ENCODE measurements at regions not wholly inside any gene's neighbourhood (a gene's known extent, or its start where the extent isn't known, plus 50 kb on each side); places are given as distances from the start of the nearest gene placed in this dataset.

- 0% methylated on average over 4 of the region's 4 CpGs for WGBS (ENCODE audit: low lambda C conversion rate)
Measured at GRCh38 chr11:113547739-113548138, 72.5 kb upstream of the DRD2 start.

More at GRCh38 chr11:113547739-113548138, 72.5 kb upstream of the DRD2 start:
- FAIRE-seq (no peak), ATAC-seq (no peak), DNase-seq (ENCODE audit: low spot score) (no peak)
- BruUV-seq (replicated peaks), result no TSS peak
- Histone ChIP-seq H3K79me2 (ENCODE audit: insufficient read depth, low read length) (no peaks in the 10 kb centered on the region), H3K9me3 (ENCODE audit: low read length) (no peaks in the 10 kb centered on the region), H3K4me1 (ENCODE audit: insufficient read depth, low read length) (no peaks in the 10 kb centered on the region), H3K4me3 (replicated peaks in 1 of 3; ENCODE audit: insufficient read depth in 1 of 3, low read depth in 2 of 3, low read length in 3 of 3) (no peak overlapping the region), H2AFZ (ENCODE audit: low read length) (no peak overlapping the region), H3K36me3 (replicated peaks in 1 of 2; ENCODE audit: control insufficient read depth in 1 of 2, insufficient read depth in 2 of 2, low read length in 2 of 2) (no peaks in the 10 kb centered on the region), H3K27ac (ENCODE audit: extremely low read length, insufficient read depth, low read length) (no peak overlapping the region), H3K9ac (ENCODE audit: insufficient read depth, low read depth, low read length) (no peak overlapping the region), H3K4me2 (ENCODE audit: low read depth, low read length) (no peak overlapping the region), H3K27me3 (ENCODE audit: control insufficient read depth in 1 of 2, insufficient read depth in 2 of 2, low read length in 2 of 2) (no peaks in the 10 kb centered on the region), H4K20me1 (ENCODE audit: insufficient read depth, low read length) (no peaks in the 10 kb centered on the region)
- intact Hi-C loops (cut with micrococcal nuclease; ENCODE audit: unreplicated experiment) (no loop called here), in situ Hi-C loops (cut with HindIII; ENCODE audit: extremely low pct_ligation_motif_present, low pct_unique_long_range_greater_than_20kb) (loop anchor here (25.0 kb wide), 1 partner anchor 190 kb away; no protein-coding TSS in a partner anchor)
- CTCF ChIA-PET (ENCODE audit: low intra/inter-chr PET ratio, low total read pairs), result no interaction called here
- POLR2A ChIA-PET, result no interaction called here
- no peak for TF ChIP-seq HES4 (CRISPR knock-in tag; IDR thresholded peaks at IDR 0.05; ENCODE audit: borderline replicate concordance)
- no peak for TF ChIP-seq IRF9 (CRISPR knock-in tag; IDR thresholded peaks at IDR 0.05; ENCODE audit: borderline replicate concordance)
- no peak for TF ChIP-seq RBM39 (IDR thresholded peaks at IDR 0.05; ENCODE audit: low read depth, low read length, poor library complexity, severe bottlenecking)
- no peak for TF ChIP-seq MAFK (conservative IDR thresholded peaks at IDR 0.05 in 1 of 2, IDR thresholded peaks at IDR 0.05 in 1 of 2; ENCODE audit: low read length in 2 of 2)
- TF ChIP-seq MBNL3 (CRISPR knock-in tag; conservative IDR thresholded peaks at IDR 0.05), result no peak
- no peak for TF ChIP-seq ZNF770 (CRISPR knock-in tag; IDR thresholded peaks at IDR 0.05)
- TF ChIP-seq HMGA1 (CRISPR knock-in tag; conservative IDR thresholded peaks at IDR 0.05), result no peak
- no peak for TF ChIP-seq PCBP1 (IDR thresholded peaks at IDR 0.05; ENCODE audit: borderline replicate concordance, low read depth, low read length)
- no peak for TF ChIP-seq HIVEP1 (CRISPR knock-in tag; IDR thresholded peaks at IDR 0.05)
- no peak for TF ChIP-seq ZGPAT (CRISPR knock-in tag; IDR thresholded peaks at IDR 0.05)
- no peak for TF ChIP-seq NFYB (CRISPR knock-in tag; IDR thresholded peaks at IDR 0.05)

Data from HepG2 (cell line).